ENCODE measurements at regions not wholly inside any gene's neighbourhood (a gene's known extent, or its start where the extent isn't known, plus 50 kb on each side); places are given as distances from the start of the nearest gene placed in this dataset.

DNA sequence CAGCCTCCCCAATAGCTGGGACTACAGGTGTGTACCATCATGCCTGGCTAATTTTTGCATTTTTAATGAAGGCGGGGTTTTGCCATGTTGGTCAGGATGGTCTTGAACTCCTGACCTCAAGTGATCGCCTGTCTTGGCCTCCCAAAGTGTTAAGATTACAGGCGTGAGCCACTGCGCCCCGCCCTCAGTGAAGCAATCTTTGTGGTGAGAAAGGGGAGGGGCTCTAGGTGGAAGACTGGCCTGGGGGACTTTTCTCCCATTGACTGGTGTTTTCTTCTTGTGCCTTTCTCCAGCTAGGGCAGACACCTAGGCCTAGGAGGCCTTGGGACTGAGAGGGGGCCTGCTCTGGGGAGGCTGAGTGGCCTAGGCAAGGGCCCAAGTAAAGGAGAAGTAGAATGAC, 84.1 kb downstream of the DNAAF9 start:
- CTCF ChIA-PET, result no interaction called here
- Mint-ChIP-seq H3K27me3 (no peaks in the 10 kb centered on the region), H3K27ac (no peak overlapping the region), H3K9me3 (no peaks in the 10 kb centered on the region), H3K4me1 (peaks cover 20% of the 10 kb centered on the region), H3K36me3 (no peaks in the 10 kb centered on the region), H3K4me3 (no peak overlapping the region)
- no peak for DNase-seq

DNA sequence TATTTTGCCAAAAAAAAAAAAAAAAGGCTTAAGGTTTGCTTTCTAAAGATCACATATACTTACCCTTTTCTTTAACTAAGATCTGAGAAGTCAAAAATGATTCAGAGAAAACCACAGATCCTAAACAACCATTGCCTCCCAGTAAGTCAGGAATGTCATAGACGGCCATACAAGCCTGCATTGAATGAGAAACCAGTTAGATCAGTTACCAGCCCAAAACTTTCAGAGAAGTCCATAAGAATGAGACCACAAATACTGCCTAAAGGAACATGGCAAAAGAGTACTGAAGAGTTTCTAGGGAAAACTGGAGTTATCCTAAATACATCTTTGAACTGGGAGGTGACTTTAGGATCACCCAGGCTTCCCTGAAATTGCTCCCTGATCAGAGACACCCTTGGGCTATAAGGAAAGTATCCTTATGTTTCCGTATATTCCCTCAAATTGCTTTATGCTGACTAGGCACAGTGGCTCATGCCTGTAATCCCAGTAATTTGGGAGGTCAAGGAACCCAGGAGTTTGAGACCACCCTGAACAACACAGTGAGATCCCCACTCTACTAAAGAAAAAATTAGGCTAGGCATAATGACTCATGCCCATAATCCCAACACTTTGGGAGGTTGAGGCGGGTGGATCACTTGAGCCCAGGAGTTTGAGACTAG, 79.4 kb upstream of the SLC4A11 start:
- DNase-seq, result no peak
- peaks cover 2% of the 10 kb centered on the region for H3K4me1 Mint-ChIP-seq
- H3K9me3 Mint-ChIP-seq, result no peaks in the 10 kb centered on the region
- no peaks in the 10 kb centered on the region for H3K36me3 Mint-ChIP-seq
- no peak overlapping the region for H3K27ac Mint-ChIP-seq
- no peak overlapping the region for H3K4me3 Mint-ChIP-seq
- CTCF ChIA-PET, result interaction anchor here (0.7 to 5.0 kb wide), 2 partner anchors 34 to 99 kb away, joined by 3 to 51 read pairs; no protein-coding TSS in a partner anchor
- no peaks in the 10 kb centered on the region for H3K27me3 Mint-ChIP-seq

DNA sequence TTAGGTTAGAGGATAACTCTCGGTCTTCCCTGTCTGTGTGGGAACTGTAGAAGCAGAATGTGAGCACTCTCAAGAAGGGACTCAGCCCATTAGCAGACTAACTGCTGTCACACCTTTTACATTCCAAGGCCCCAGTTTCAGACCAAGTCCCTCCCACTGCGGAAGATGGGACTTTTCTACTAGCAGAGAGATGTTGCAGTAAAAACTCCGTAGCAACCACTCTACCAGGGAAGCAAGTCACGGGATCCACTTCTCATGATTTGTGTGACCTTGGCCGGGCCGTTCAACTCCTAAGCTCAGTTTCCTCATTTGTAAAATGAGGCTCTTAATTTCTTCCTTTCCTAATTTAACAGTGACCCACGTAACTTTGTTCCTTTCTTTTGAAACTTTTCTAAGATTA, 77.1 kb upstream of the SLC4A11 start:
- DNase-seq, result no peak
- H3K4me1 Mint-ChIP-seq, result no peaks in the 10 kb centered on the region
- no peaks in the 10 kb centered on the region for H3K36me3 Mint-ChIP-seq
- CTCF ChIA-PET, result interaction anchor here (0.9 to 5.0 kb wide), 11 partner anchors 9 to 319 kb away, joined by 3 to 51 read pairs (median 5); no protein-coding TSS in a partner anchor
- no peak overlapping the region for H3K4me3 Mint-ChIP-seq
- no peak overlapping the region for H3K27ac Mint-ChIP-seq
- H3K9me3 Mint-ChIP-seq, result no peaks in the 10 kb centered on the region
- H3K27me3 Mint-ChIP-seq, result no peaks in the 10 kb centered on the region

DNA sequence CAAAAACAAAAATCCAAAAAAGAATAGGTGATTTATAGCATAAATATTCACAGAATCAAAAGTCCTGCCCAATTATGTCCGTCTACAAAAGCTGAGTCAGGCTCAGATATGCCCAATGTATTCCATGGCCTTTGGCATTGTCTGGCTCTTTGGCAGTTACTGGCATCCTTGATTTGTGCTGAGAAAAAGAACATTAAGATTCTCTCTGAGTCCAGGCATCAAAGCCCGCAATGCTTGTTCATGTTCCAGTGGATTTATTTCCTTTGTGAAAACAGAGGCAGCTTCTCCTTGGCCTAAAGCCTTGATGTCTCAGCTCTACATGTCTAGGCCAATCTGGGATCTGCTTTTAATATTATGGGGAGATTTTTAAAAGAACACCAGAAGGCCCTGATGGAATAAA, 76.1 kb upstream of the SLC4A11 start:
- Mint-ChIP-seq H3K9me3 (no peaks in the 10 kb centered on the region), H3K36me3 (no peaks in the 10 kb centered on the region), H3K4me3 (no peak overlapping the region), H3K4me1 (no peaks in the 10 kb centered on the region), H3K27ac (no peak overlapping the region), H3K27me3 (peaks cover 2% of the 10 kb centered on the region)
- DNase-seq, result no peak
- CTCF ChIA-PET, result interaction anchor here (1.5 to 5.0 kb wide), 4 partner anchors 11 to 262 kb away, joined by 3 to 51 read pairs (median 14); no protein-coding TSS in a partner anchor

DNA sequence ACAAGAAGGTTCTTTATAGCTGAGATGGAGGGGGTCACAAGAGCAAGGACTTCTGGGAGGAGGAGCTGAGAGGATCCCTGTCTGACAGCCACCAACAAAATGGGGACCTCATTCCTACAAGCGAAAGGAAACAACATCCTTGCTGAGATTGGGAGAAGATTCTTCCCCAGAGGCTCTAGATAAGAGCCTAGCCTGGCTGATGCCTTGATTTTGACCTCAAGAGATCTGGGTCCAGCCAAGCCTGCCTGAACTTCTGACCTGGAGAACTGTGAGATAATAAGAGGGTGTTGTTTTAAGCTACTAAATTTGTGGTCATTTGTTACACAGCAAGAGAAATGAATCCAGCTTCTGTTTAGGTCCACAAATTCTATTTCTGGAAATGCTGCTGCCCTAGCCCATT, 75.4 kb upstream of the SLC4A11 start:
- DNase-seq, result no peak
- Mint-ChIP-seq H3K36me3 (no peaks in the 10 kb centered on the region), H3K4me3 (no peak overlapping the region), H3K9me3 (no peaks in the 10 kb centered on the region), H3K27ac (no peak overlapping the region), H3K4me1 (no peaks in the 10 kb centered on the region), H3K27me3 (peaks cover 4% of the 10 kb centered on the region)
- CTCF ChIA-PET, result interaction anchor here (1.5 to 5.0 kb wide), 3 partner anchors 10 to 258 kb away, joined by 3 to 51 read pairs (median 18); no protein-coding TSS in a partner anchor

DNA sequence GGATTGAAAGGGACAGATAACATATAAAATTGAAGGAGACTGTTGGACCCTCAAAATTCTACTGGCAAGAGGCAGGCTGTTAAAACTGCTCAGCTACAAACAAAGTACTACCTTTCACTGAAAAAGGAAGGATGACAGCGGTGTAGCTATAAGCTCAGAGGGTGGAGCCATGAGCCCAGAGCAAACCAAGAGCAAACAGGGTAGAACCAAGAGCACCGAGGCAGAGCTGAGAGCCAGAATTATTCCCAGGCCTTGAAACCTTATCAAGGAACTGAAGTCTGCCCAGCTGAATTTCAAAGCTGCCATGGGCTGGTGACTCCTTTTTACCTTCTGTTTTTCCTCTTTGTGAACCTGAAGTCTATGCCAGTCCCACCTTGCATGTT, 74.7 kb upstream of the SLC4A11 start:
- H3K4me3 Mint-ChIP-seq, result no peak overlapping the region
- no peaks in the 10 kb centered on the region for H3K9me3 Mint-ChIP-seq
- H3K36me3 Mint-ChIP-seq, result no peaks in the 10 kb centered on the region
- peak overlapping the region; percentile 16 for H3K27ac Mint-ChIP-seq
- H3K27me3 Mint-ChIP-seq, result peaks cover 4% of the 10 kb centered on the region
- no peak for DNase-seq
- CTCF ChIA-PET, result interaction anchor here (0.7 to 5.0 kb wide), 3 partner anchors 10 to 198 kb away, joined by 3 to 51 read pairs (median 18); no protein-coding TSS in a partner anchor
- H3K4me1 Mint-ChIP-seq, result no peaks in the 10 kb centered on the region

DNA sequence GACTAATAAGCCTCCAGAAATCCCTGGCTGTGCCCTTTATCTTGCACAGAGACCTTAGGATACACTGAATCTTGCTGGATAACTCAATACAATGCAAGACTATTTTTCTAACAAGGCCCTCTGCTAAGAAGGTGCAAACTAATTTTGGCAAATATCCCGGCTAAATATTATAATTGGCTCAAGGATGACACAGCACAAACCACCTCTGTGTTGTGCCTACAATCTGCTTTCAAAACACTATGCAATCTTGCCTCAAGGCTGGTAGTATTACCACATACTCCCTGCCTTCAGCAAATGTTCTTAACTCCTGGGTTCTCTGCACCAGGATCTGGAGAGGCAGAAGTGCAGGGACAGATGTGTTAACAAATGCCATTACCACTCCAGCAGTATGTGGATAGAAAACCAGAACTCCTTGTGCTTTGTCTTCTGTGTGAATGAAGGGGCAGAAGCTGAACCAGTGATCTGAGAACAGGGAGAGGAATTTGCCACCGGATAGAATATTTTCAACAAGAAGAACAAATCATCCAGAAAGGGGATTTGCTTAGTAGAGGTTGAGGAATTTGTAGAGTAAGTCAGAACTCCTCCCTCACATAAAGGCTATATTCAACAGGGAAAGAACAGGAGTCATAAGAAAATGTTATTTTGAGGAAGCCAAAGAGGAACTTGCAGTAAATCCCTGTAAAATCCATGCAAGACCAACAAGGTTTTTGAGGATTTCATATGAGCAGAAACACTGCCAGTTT, 74.1 kb upstream of the SLC4A11 start:
- CTCF ChIA-PET, result interaction anchor here (0.7 to 5.0 kb wide), 2 partner anchors 94 to 198 kb away, joined by 3 to 51 read pairs; no protein-coding TSS in a partner anchor
- H3K27me3 Mint-ChIP-seq, result peaks cover 4% of the 10 kb centered on the region
- no peaks in the 10 kb centered on the region for H3K36me3 Mint-ChIP-seq
- no peaks in the 10 kb centered on the region for H3K4me1 Mint-ChIP-seq
- no peaks in the 10 kb centered on the region for H3K9me3 Mint-ChIP-seq
- DNase-seq, result no peak
- no peak overlapping the region for H3K27ac Mint-ChIP-seq
- H3K4me3 Mint-ChIP-seq, result no peak overlapping the region

DNA sequence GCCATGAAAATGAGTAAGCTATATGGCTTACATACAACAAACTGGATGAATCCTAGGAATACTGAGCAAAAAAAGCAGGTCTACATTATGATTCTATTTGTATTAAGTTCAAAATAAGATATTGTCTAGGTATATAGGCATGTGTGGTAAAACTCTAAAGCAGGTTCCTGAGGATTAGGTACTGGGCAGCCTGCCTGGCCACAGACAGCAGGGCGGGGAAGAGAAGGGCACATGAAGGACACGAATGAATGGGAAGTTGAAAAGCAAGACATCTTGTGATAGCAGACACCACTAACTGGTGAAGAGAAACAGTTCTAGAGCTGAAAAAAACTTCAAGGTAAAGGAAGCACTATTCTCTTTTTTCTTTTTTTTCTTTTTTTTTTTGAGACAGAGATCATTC, 72.6 kb upstream of the SLC4A11 start:
- H3K36me3 Mint-ChIP-seq, result no peaks in the 10 kb centered on the region
- H3K9me3 Mint-ChIP-seq, result no peaks in the 10 kb centered on the region
- H3K4me1 Mint-ChIP-seq, result no peaks in the 10 kb centered on the region
- DNase-seq, result no peak
- no peak overlapping the region for H3K4me3 Mint-ChIP-seq
- peaks cover 4% of the 10 kb centered on the region for H3K27me3 Mint-ChIP-seq
- H3K27ac Mint-ChIP-seq, result no peak overlapping the region
- CTCF ChIA-PET, result no interaction called here

DNA sequence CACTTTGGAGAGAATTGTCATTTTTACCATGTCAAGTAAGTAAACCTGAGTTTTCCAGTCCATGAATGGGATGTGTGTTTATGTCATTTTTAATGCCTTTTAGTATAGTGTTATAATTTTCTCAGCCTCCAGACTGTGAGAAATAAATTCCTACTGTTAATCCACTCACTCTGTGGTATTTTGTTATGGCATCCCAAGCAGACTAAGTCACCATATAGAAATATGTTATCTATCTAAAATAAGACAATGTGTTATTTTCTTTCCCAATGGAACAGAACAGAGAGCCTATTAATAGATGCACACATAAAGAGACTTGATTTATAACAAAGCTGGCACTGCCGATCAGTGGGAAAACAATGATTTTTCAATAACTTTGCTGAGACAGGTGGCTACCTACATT, 70.2 kb upstream of the SLC4A11 start:
- no peaks in the 10 kb centered on the region for H3K36me3 Mint-ChIP-seq
- no peak overlapping the region for H3K27ac Mint-ChIP-seq
- no peaks in the 10 kb centered on the region for H3K9me3 Mint-ChIP-seq
- H3K27me3 Mint-ChIP-seq, result peaks cover 4% of the 10 kb centered on the region
- H3K4me1 Mint-ChIP-seq, result peaks cover 14% of the 10 kb centered on the region
- H3K4me3 Mint-ChIP-seq, result no peak overlapping the region
- no peak for DNase-seq
- CTCF ChIA-PET, result no interaction called here

DNA sequence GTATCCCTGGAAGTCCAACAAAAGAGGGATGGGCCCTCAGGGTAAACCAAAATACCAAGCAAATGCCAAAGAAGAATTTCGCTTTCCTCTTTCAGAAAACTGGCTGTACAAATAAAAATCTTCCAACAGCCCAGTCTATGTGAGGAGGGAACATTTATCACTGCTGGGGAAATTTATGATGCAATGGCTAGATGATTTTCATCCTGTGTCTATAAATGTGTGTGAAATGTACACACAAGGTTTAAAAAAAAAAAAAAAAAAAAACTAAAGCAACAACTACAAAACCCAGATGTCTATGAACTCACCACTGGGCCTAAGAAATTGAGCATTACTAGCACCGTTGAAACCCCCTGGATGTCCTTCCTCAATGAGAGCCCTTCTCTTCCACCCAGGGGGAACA, 68.7 kb upstream of the SLC4A11 start:
- no peak overlapping the region for H3K27ac Mint-ChIP-seq
- no peak overlapping the region for H3K4me3 Mint-ChIP-seq
- H3K9me3 Mint-ChIP-seq, result no peaks in the 10 kb centered on the region
- no peak for DNase-seq
- H3K36me3 Mint-ChIP-seq, result no peaks in the 10 kb centered on the region
- CTCF ChIA-PET, result interaction anchor here (2.0 kb wide), 1 partner anchor 9 kb away, joined by 9 read pairs; no protein-coding TSS in a partner anchor
- peaks cover 14% of the 10 kb centered on the region for H3K4me1 Mint-ChIP-seq
- H3K27me3 Mint-ChIP-seq, result peaks cover 4% of the 10 kb centered on the region

DNA sequence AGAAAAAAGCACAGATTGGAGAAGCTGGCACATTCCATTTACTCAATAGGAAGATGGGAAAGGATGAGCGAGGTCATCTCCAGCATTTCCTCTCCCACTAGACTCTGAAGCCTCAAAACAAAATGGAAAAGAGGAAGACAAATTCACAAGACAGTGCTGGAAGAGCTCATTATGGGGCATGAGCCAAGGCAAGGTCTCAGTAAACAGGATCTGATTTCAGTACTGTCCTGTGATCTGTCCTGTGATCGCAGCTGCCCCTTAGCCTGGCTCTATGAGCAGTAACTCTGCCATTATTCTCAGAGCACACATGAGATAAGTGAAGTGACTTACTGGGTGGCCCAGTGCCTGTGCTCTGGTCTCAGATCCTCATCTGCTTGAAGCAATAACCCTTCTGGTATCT, 68.1 kb upstream of the SLC4A11 start:
- no peaks in the 10 kb centered on the region for H3K9me3 Mint-ChIP-seq
- H3K27ac Mint-ChIP-seq, result no peak overlapping the region
- H3K36me3 Mint-ChIP-seq, result no peaks in the 10 kb centered on the region

DNA sequence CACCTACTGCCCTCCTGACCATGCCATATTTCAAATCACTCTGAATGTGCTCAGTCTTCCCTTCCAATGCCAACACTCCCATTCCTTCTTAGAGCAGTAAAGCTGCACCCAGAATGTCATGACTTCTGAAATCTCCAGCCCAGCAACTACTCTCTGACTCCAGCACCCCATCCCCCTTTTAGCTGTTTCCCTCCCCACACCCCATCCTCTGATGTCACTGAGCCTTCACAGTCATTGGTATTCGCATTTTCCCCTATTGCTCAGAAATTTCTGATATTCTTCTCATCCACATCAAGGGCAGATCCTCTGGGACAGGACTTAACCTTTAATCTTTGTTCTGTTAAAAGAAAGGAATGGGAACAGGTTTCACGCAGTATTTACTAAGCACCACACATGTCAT, 67.1 kb upstream of the SLC4A11 start:
- CTCF ChIA-PET, result interaction anchor here (2.0 kb wide), 1 partner anchor 10 kb away, joined by 9 read pairs; no protein-coding TSS in a partner anchor
- H3K9me3 Mint-ChIP-seq, result no peaks in the 10 kb centered on the region
- no peak overlapping the region for H3K4me3 Mint-ChIP-seq

More for the DNA sequence above, 68.1 kb upstream of the SLC4A11 start:
- no peak for DNase-seq
- CTCF ChIA-PET, result interaction anchor here (2.0 kb wide), 1 partner anchor 9 kb away, joined by 9 read pairs; no protein-coding TSS in a partner anchor
- Mint-ChIP-seq H3K4me1 (peaks cover 14% of the 10 kb centered on the region), H3K4me3 (no peak overlapping the region), H3K27me3 (peaks cover 4% of the 10 kb centered on the region)

DNA sequence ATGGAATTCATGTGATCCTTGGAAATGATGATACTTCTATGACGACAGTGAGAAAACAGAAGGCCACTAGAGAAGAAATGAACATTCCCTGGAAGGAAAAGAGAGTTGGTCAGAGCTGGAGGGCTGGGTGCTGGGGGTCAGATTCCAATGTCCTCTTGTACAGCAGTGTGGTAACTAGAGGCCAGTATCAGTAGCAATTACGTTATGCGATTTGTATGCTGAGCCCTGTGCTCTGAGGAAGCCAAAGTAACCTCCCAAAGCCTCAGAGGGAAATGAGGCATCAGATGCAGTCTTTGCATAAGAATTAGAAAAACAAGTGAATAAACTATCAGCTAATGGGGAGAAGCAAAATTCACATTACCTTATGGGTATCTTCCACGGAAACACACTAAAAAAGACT, 65.5 kb upstream of the SLC4A11 start:
- Mint-ChIP-seq H3K4me3 (no peak overlapping the region), H3K36me3 (no peaks in the 10 kb centered on the region), H3K27ac (no peak overlapping the region), H3K4me1 (peaks cover 14% of the 10 kb centered on the region), H3K27me3 (no peaks in the 10 kb centered on the region), H3K9me3 (no peaks in the 10 kb centered on the region)
- no peak for DNase-seq
- CTCF ChIA-PET, result interaction anchor here (3.6 kb wide), 1 partner anchor 11 kb away, joined by 18 read pairs; no protein-coding TSS in a partner anchor

More for the DNA sequence above, 67.1 kb upstream of the SLC4A11 start:
- Mint-ChIP-seq H3K27me3 (peaks cover 4% of the 10 kb centered on the region), H3K36me3 (no peaks in the 10 kb centered on the region), H3K4me1 (peaks cover 14% of the 10 kb centered on the region), H3K27ac (no peak overlapping the region)
- DNase-seq, result no peak

DNA sequence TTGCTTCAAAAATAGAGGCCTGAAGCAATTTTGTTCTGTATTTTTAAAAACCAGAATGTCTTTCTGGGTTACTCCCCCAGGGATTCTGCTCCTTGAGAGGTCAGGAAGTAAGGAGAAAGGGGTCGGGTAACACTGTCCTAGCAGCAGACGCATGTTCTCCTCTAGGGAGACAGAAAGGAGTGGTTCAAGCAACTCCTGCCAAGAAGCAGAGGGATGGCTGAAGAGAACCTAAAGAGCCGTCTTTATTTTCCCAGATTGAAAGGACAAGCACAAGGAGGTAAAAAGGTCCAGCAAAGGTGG, 58.0 kb upstream of the SLC4A11 start:
- H3K4me3 Mint-ChIP-seq, result no peak overlapping the region
- no peaks in the 10 kb centered on the region for H3K36me3 Mint-ChIP-seq
- DNase-seq, result no peak
- no peak overlapping the region for H3K27ac Mint-ChIP-seq
- no peaks in the 10 kb centered on the region for H3K4me1 Mint-ChIP-seq
- CTCF ChIA-PET, result interaction anchor here (0.6 kb wide), 1 partner anchor 243 kb away, joined by 4 read pairs; no protein-coding TSS in a partner anchor
- no peaks in the 10 kb centered on the region for H3K27me3 Mint-ChIP-seq
- H3K9me3 Mint-ChIP-seq, result no peaks in the 10 kb centered on the region

Data from activated naive CD4-positive, alpha-beta T cell treated with anti-CD3 and anti-CD28 coated beads, Interleukin-2, amount 10 ng/mL, durations not matched to agents 7 days and 5 days (primary cell).